Stomach (tissue), 4 donors: ENCODE measurements at regions not wholly inside any gene's neighbourhood (a gene's known extent, or its start where the extent isn't known, plus 50 kb on each side); places are given as distances from the start of the nearest gene placed in this dataset.
"Not testable (repeated sequence)": the region's sequence is repeated elsewhere in the genome, so short reads cannot be mapped to it uniquely, and the experiment has no call there.

ENCODE experiments used
- EP300 ChIP-seq: sonication (generic); formaldehyde crosslinking; IDR thresholded peaks from one replicate; pipeline ENCODE4 v1.6.1; 2017; ENCODE audit warnings: antibody characterized with exemption
- POLR2AphosphoS5 ChIP-seq, 3 donors: sonication (generic); formaldehyde crosslinking; IDR thresholded peaks; one replicate each; pipeline ENCODE4 v1.6.1; 2016; ENCODE audit warnings: antibody characterized with exemption in 3 of 3
- TF ChIP-seq, protein P1 (sequence below), 7 experiments: fragments of 450-650 bp in 4 of 7; fragments of 200-600 bp in 3 of 7; sonication (generic) in 3 of 7; IDR thresholded peaks; one replicate each; pipeline ENCODE4 v1.5.1; 2016 to 2019; ENCODE audit warnings: antibody characterized with exemption in 7 of 7, control low read depth in 2 of 7, mild to moderate bottlenecking in 1 of 7

DNA sequence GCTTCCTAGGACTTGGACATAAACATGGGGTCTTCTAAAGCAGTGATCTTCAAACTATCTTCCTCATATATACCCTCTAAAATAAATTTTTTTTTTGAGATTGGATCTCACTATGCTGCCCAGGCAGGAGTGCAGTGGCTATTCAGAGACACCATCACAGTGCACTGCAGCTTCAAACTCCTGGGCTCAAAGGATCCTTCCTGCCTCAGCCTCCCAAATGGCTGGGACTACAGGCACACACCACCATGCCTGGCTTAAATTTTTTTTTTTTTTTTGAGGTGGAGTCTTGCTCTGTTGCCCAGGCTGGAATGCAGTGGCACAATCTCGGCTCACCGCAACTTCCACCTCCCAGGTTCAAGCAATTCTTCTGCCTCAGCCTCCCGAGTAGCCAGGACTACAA lies 134.4 kb downstream of the ZFP64 start:
- not testable (repeated sequence) for TF ChIP-seq POLR2AphosphoS5 (IDR thresholded peaks at IDR 0.05); EP300
- TF ChIP-seq, protein P1, sequence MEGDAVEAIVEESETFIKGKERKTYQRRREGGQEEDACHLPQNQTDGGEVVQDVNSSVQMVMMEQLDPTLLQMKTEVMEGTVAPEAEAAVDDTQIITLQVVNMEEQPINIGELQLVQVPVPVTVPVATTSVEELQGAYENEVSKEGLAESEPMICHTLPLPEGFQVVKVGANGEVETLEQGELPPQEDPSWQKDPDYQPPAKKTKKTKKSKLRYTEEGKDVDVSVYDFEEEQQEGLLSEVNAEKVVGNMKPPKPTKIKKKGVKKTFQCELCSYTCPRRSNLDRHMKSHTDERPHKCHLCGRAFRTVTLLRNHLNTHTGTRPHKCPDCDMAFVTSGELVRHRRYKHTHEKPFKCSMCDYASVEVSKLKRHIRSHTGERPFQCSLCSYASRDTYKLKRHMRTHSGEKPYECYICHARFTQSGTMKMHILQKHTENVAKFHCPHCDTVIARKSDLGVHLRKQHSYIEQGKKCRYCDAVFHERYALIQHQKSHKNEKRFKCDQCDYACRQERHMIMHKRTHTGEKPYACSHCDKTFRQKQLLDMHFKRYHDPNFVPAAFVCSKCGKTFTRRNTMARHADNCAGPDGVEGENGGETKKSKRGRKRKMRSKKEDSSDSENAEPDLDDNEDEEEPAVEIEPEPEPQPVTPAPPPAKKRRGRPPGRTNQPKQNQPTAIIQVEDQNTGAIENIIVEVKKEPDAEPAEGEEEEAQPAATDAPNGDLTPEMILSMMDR (IDR thresholded peaks at IDR 0.05), result not testable (repeated sequence)
